HG03521 (cell line): ENCODE measurements at regions not wholly inside any gene's neighbourhood (a gene's known extent, or its start where the extent isn't known, plus 50 kb on each side); places are given as distances from the start of the nearest gene placed in this dataset.
"Not testable (repeated sequence)": the region's sequence is repeated elsewhere in the genome, so short reads cannot be mapped to it uniquely, and the experiment has no call there.

Source experiments
- ATAC-seq: cut with Tn5 transposase; IDR thresholded peaks from one replicate; pipeline ENCODE4 v1.9.1; 2021; ENCODE audit warnings: mild to moderate bottlenecking, moderate library complexity; ENCODE audit not compliant: unreplicated experiment

GRCh38 chr6:160804639-160805038 is 102.6 kb downstream of the PLG start:
- ATAC-seq: no peak

GRCh38 chr6:160808263-160808662 is 106.2 kb downstream of the PLG start:
- ATAC-seq: no peak

GRCh38 chr6:160810238-160810637 is 108.2 kb downstream of the PLG start:
- no peak for ATAC-seq

GRCh38 chr6:160812097-160812496 is 110.1 kb downstream of the PLG start:
- no peak for ATAC-seq

GRCh38 chr6:160818934-160819333 is 116.9 kb downstream of the PLG start:
- no peak for ATAC-seq

- not testable (repeated sequence) for ATAC-seq
Observed at GRCh38 chr6:160820661-160821060, 118.6 kb downstream of the PLG start.

GRCh38 chr6:160831739-160832138 is 129.7 kb downstream of the PLG start:
- ATAC-seq: no peak

GRCh38 chr6:160832422-160832821 is 130.4 kb downstream of the PLG start:
- no peak for ATAC-seq

GRCh38 chr6:160837146-160837545 is 135.1 kb downstream of the PLG start:
- ATAC-seq: no peak

- no peak for ATAC-seq
Observed at GRCh38 chr6:160851031-160851430, 140.5 kb upstream of the MAP3K4 start.

GRCh38 chr6:160853946-160854345 is 137.6 kb upstream of the MAP3K4 start:
- ATAC-seq: no peak

- no peak for ATAC-seq
Observed at GRCh38 chr6:160858886-160859285, 132.7 kb upstream of the MAP3K4 start.

GRCh38 chr6:160859822-160860221 is 131.7 kb upstream of the MAP3K4 start:
- ATAC-seq: no peak

GRCh38 chr6:160861824-160862223 is 129.7 kb upstream of the MAP3K4 start:
- no peak for ATAC-seq

GRCh38 chr6:160863782-160864181 is 127.8 kb upstream of the MAP3K4 start:
- no peak for ATAC-seq

- ATAC-seq: no peak
Observed at GRCh38 chr6:160871320-160871719, 120.2 kb upstream of the MAP3K4 start.

GRCh38 chr6:160881148-160881808 is 110.3 kb upstream of the MAP3K4 start:
- no peak for ATAC-seq

GRCh38 chr6:160882006-160882405 is 109.6 kb upstream of the MAP3K4 start:
- ATAC-seq: no peak

- ATAC-seq: no peak
Observed at GRCh38 chr6:160882791-160883279, 108.7 kb upstream of the MAP3K4 start.

- ATAC-seq: no peak
Observed at GRCh38 chr6:160883560-160883959, 108.0 kb upstream of the MAP3K4 start.

- no peak for ATAC-seq
Observed at GRCh38 chr6:160883999-160884398, 107.6 kb upstream of the MAP3K4 start.

GRCh38 chr6:160889148-160889547 is 102.4 kb upstream of the MAP3K4 start:
- ATAC-seq: not testable (repeated sequence)

- ATAC-seq: no peak
Observed at GRCh38 chr6:160891690-160892089, 99.9 kb upstream of the MAP3K4 start.
